GM12873 (cell line): ENCODE measurements at regions not wholly inside any gene's neighbourhood (a gene's known extent, or its start where the extent isn't known, plus 50 kb on each side); places are given as distances from the start of the nearest gene placed in this dataset.

Experiments used
- CTCF ChIP-seq: IDR thresholded peaks from 2 replicates; pipeline ENCODE4 v1.5.1; 2012; ENCODE audit warnings: low read depth, mild to moderate bottlenecking, moderate library complexity, low read length, control low read depth; ENCODE audit not compliant: insufficient read depth; ENCODE audit errors: missing control alignments

- no peak for TF ChIP-seq CTCF
Observed at GRCh38 chr10:25867321-25867720, 66.7 kb upstream of the MYO3A start.

GRCh38 chr10:25869067-25869591 is 64.9 kb upstream of the MYO3A start:
- TF ChIP-seq CTCF, result no peak

GRCh38 chr10:25869609-25870008 is 64.4 kb upstream of the MYO3A start:
- TF ChIP-seq CTCF, result no peak

- TF ChIP-seq CTCF, result peak; percentile 94
Observed at GRCh38 chr10:25875556-25876165, 58.4 kb upstream of the MYO3A start.

GRCh38 chr10:25877296-25877695 is 56.7 kb upstream of the MYO3A start:
- no peak for TF ChIP-seq CTCF
